ENCODE measurements at regions not wholly inside any gene's neighbourhood (a gene's known extent, or its start where the extent isn't known, plus 50 kb on each side); places are given as distances from the start of the nearest gene placed in this dataset.
A peak's percentile ranks its signal among the peaks of the same experiment; 100 is the strongest.

GRCh38 chr1:58155418-58156123 lies 391.0 kb downstream of the OMA1 start:
- 69 to 82% (median 69%) methylated on average over 7 of the region's 7 CpGs for WGBS, 3 donors
- DNase-seq (peak; percentile 11 to 15), FAIRE-seq (no peak)
- Histone ChIP-seq H3K27me3 (ENCODE audit: control insufficient read depth in 3 of 3, insufficient read depth in 3 of 3, low read length in 3 of 3) (no peaks in the 10 kb centered on the region), H3K27ac (ENCODE audit: low read depth in 1 of 3, low read length in 2 of 3) (no peak overlapping the region), H3K9me3 (ENCODE audit: control insufficient read depth in 2 of 2, insufficient read depth in 1 of 2, low read depth in 1 of 2, low read length in 1 of 2) (no peaks in the 10 kb centered on the region), H3K4me1 (ENCODE audit: control insufficient read depth in 3 of 3, insufficient read depth in 2 of 3, low read depth in 1 of 3, low read length in 2 of 3) (peaks cover 0 to 3% (median 0%) of the 10 kb centered on the region in 3 donors), H3K36me3 (ENCODE audit: control insufficient read depth in 3 of 3, insufficient read depth in 2 of 3, low read depth in 1 of 3, low read length in 3 of 3) (no peaks in the 10 kb centered on the region), H3K4me3 (ENCODE audit: low read depth in 1 of 3, low read length in 3 of 3) (no peak overlapping the region)

GRCh38 chr1:58154256-58154655 lies 392.3 kb downstream of the OMA1 start:
- no peaks in the 10 kb centered on the region for H3K36me3 ChIP-seq (ENCODE audit: control insufficient read depth in 3 of 3, insufficient read depth in 2 of 3, low read depth in 1 of 3, low read length in 3 of 3)
- DNase-seq (no peak), FAIRE-seq (no peak)
- WGBS, 3 donors, result 78 to 87% (median 79%) methylated on average over 2 of the region's 2 CpGs
- no peaks in the 10 kb centered on the region for H3K27me3 ChIP-seq (ENCODE audit: control insufficient read depth in 3 of 3, insufficient read depth in 3 of 3, low read length in 3 of 3)
- H3K27ac ChIP-seq (ENCODE audit: low read depth in 1 of 3, low read length in 2 of 3), result no peak overlapping the region
- no peaks in the 10 kb centered on the region for H3K9me3 ChIP-seq (ENCODE audit: control insufficient read depth in 2 of 2, insufficient read depth in 1 of 2, low read depth in 1 of 2, low read length in 1 of 2)
- H3K4me3 ChIP-seq (ENCODE audit: low read depth in 1 of 3, low read length in 3 of 3), result no peak overlapping the region
- peaks cover 0 to 3% (median 0%) of the 10 kb centered on the region in 3 donors for H3K4me1 ChIP-seq (ENCODE audit: control insufficient read depth in 3 of 3, insufficient read depth in 2 of 3, low read depth in 1 of 3, low read length in 2 of 3)

GRCh38 chr1:58152697-58153096 lies 393.8 kb downstream of the OMA1 start:
- Histone ChIP-seq H3K27ac (ENCODE audit: low read depth in 1 of 3, low read length in 2 of 3) (no peak overlapping the region), H3K27me3 (ENCODE audit: control insufficient read depth in 3 of 3, insufficient read depth in 3 of 3, low read length in 3 of 3) (no peaks in the 10 kb centered on the region), H3K4me1 (ENCODE audit: control insufficient read depth in 3 of 3, insufficient read depth in 2 of 3, low read depth in 1 of 3, low read length in 2 of 3) (peaks cover 0 to 3% (median 0%) of the 10 kb centered on the region in 3 donors), H3K4me3 (ENCODE audit: low read depth in 1 of 3, low read length in 3 of 3) (no peak overlapping the region), H3K9me3 (ENCODE audit: control insufficient read depth in 2 of 2, insufficient read depth in 1 of 2, low read depth in 1 of 2, low read length in 1 of 2) (no peaks in the 10 kb centered on the region), H3K36me3 (ENCODE audit: control insufficient read depth in 3 of 3, insufficient read depth in 2 of 3, low read depth in 1 of 3, low read length in 3 of 3) (no peaks in the 10 kb centered on the region)
- FAIRE-seq, result no peak
- peak in 1 of 2 donors; percentile 16 for DNase-seq
- WGBS, 3 donors, result 37 to 72% (median 71%) methylated on average over 3 of the region's 3 CpGs

GRCh38 chr1:58149271-58149812 lies 397.2 kb downstream of the OMA1 start:
- DNase-seq (no peak), FAIRE-seq (no peak)
- Histone ChIP-seq H3K4me1 (ENCODE audit: control insufficient read depth in 3 of 3, insufficient read depth in 2 of 3, low read depth in 1 of 3, low read length in 2 of 3) (no peaks in the 10 kb centered on the region), H3K4me3 (ENCODE audit: low read depth in 1 of 3, low read length in 3 of 3) (no peak overlapping the region), H3K27ac (ENCODE audit: low read depth in 1 of 3, low read length in 2 of 3) (no peak overlapping the region), H3K9me3 (ENCODE audit: control insufficient read depth in 2 of 2, insufficient read depth in 1 of 2, low read depth in 1 of 2, low read length in 1 of 2) (no peaks in the 10 kb centered on the region), H3K27me3 (ENCODE audit: control insufficient read depth in 3 of 3, insufficient read depth in 3 of 3, low read length in 3 of 3) (no peaks in the 10 kb centered on the region), H3K36me3 (ENCODE audit: control insufficient read depth in 3 of 3, insufficient read depth in 2 of 3, low read depth in 1 of 3, low read length in 3 of 3) (no peaks in the 10 kb centered on the region)
- WGBS, 3 donors, result 56 to 71% (median 66%) methylated on average over 6 of the region's 6 CpGs

GRCh38 chr1:58144698-58145270 lies 401.7 kb downstream of the OMA1 start:
- FAIRE-seq (no peak), DNase-seq (no peak)
- no peaks in the 10 kb centered on the region for H3K4me1 ChIP-seq (ENCODE audit: control insufficient read depth in 3 of 3, insufficient read depth in 2 of 3, low read depth in 1 of 3, low read length in 2 of 3)
- WGBS, 3 donors, result 84 to 93% (median 91%) methylated on average over 5 of the region's 5 CpGs
- H3K36me3 ChIP-seq (ENCODE audit: control insufficient read depth in 3 of 3, insufficient read depth in 2 of 3, low read depth in 1 of 3, low read length in 3 of 3), result no peaks in the 10 kb centered on the region
- no peak overlapping the region for H3K4me3 ChIP-seq (ENCODE audit: low read depth in 1 of 3, low read length in 3 of 3)
- no peaks in the 10 kb centered on the region for H3K27me3 ChIP-seq (ENCODE audit: control insufficient read depth in 3 of 3, insufficient read depth in 3 of 3, low read length in 3 of 3)
- H3K9me3 ChIP-seq (ENCODE audit: control insufficient read depth in 2 of 2, insufficient read depth in 1 of 2, low read depth in 1 of 2, low read length in 1 of 2), result no peaks in the 10 kb centered on the region
- H3K27ac ChIP-seq (ENCODE audit: low read depth in 1 of 3, low read length in 2 of 3), result no peak overlapping the region

GRCh38 chr1:58143972-58144697 lies 402.4 kb downstream of the OMA1 start:
- DNase-seq, result no peak
- Histone ChIP-seq H3K27ac (ENCODE audit: low read depth in 1 of 3, low read length in 2 of 3) (no peak overlapping the region), H3K36me3 (ENCODE audit: control insufficient read depth in 3 of 3, insufficient read depth in 2 of 3, low read depth in 1 of 3, low read length in 3 of 3) (no peaks in the 10 kb centered on the region), H3K27me3 (ENCODE audit: control insufficient read depth in 3 of 3, insufficient read depth in 3 of 3, low read length in 3 of 3) (no peaks in the 10 kb centered on the region), H3K9me3 (ENCODE audit: control insufficient read depth in 2 of 2, insufficient read depth in 1 of 2, low read depth in 1 of 2, low read length in 1 of 2) (no peaks in the 10 kb centered on the region), H3K4me3 (ENCODE audit: low read depth in 1 of 3, low read length in 3 of 3) (no peak overlapping the region), H3K4me1 (ENCODE audit: control insufficient read depth in 3 of 3, insufficient read depth in 2 of 3, low read depth in 1 of 3, low read length in 2 of 3) (no peaks in the 10 kb centered on the region)
- FAIRE-seq, result no peak
- 48 to 64% (median 50%) methylated on average over 4 of the region's 4 CpGs for WGBS, 3 donors

- 26 to 56% (median 32%) methylated on average over 2 of the region's 2 CpGs for WGBS, 3 donors
- no peak for DNase-seq
- no peak for FAIRE-seq
These were observed 410.1 kb downstream of the OMA1 start for GRCh38 chr1:58136387-58136786.

GRCh38 chr1:58135821-58136321 lies 410.7 kb downstream of the OMA1 start:
- no peaks in the 10 kb centered on the region for H3K27me3 ChIP-seq (ENCODE audit: control insufficient read depth in 3 of 3, insufficient read depth in 3 of 3, low read length in 3 of 3)
- 62 to 77% (median 72%) methylated on average over 3 of the region's 3 CpGs for WGBS, 3 donors
- H3K4me1 ChIP-seq (ENCODE audit: control insufficient read depth in 3 of 3, insufficient read depth in 2 of 3, low read depth in 1 of 3, low read length in 2 of 3), result no peaks in the 10 kb centered on the region
- peaks cover 0 to 3% of the 10 kb centered on the region in 2 donors for H3K9me3 ChIP-seq (ENCODE audit: control insufficient read depth in 2 of 2, insufficient read depth in 1 of 2, low read depth in 1 of 2, low read length in 1 of 2)
- FAIRE-seq (no peak), DNase-seq (no peak)
- no peak overlapping the region for H3K27ac ChIP-seq (ENCODE audit: low read depth in 1 of 3, low read length in 2 of 3)
- no peak overlapping the region for H3K4me3 ChIP-seq (ENCODE audit: low read depth in 1 of 3, low read length in 3 of 3)
- H3K36me3 ChIP-seq (ENCODE audit: control insufficient read depth in 3 of 3, insufficient read depth in 2 of 3, low read depth in 1 of 3, low read length in 3 of 3), result no peaks in the 10 kb centered on the region

More at GRCh38 chr1:58136387-58136786, 410.1 kb downstream of the OMA1 start:
- no peak overlapping the region for H3K27ac ChIP-seq (ENCODE audit: low read depth in 1 of 3, low read length in 2 of 3)
- no peaks in the 10 kb centered on the region for H3K4me1 ChIP-seq (ENCODE audit: control insufficient read depth in 3 of 3, insufficient read depth in 2 of 3, low read depth in 1 of 3, low read length in 2 of 3)
- H3K36me3 ChIP-seq (ENCODE audit: control insufficient read depth in 3 of 3, insufficient read depth in 2 of 3, low read depth in 1 of 3, low read length in 3 of 3), result no peaks in the 10 kb centered on the region
- H3K9me3 ChIP-seq (ENCODE audit: control insufficient read depth in 2 of 2, insufficient read depth in 1 of 2, low read depth in 1 of 2, low read length in 1 of 2), result peaks cover 0 to 3% of the 10 kb centered on the region in 2 donors
- H3K4me3 ChIP-seq (ENCODE audit: low read depth in 1 of 3, low read length in 3 of 3), result no peak overlapping the region
- H3K27me3 ChIP-seq (ENCODE audit: control insufficient read depth in 3 of 3, insufficient read depth in 3 of 3, low read length in 3 of 3), result no peaks in the 10 kb centered on the region

All from small intestine (tissue), 7 donors.